T-helper 1 cell treated with Interleukin-12 subunit alpha and Interleukin-12 subunit beta and Interleukin-4 antibody, amounts not matched to agents 30 ng/mL and 1 ng/mL, for 36 hours (primary cell): ENCODE measurements at regions not wholly inside any gene's neighbourhood (a gene's known extent, or its start where the extent isn't known, plus 50 kb on each side); places are given as distances from the start of the nearest gene placed in this dataset.

Experiments
- intact Hi-C: fragments of 100-400 bp; cut with micrococcal nuclease; formaldehyde crosslinking; loops from one replicate; pipeline ENCODE4 v1.15.1; 2024

GRCh38 chr1:99152132-99152531 lies 112.2 kb upstream of the PLPPR4 start:
- intact Hi-C loops = no loop called here

GRCh38 chr1:99163671-99164070 lies 100.6 kb upstream of the PLPPR4 start:
- intact Hi-C loops = no loop called here

GRCh38 chr1:99170516-99170915 lies 93.8 kb upstream of the PLPPR4 start:
- intact Hi-C loops = no loop called here

- intact Hi-C loops = no loop called here
Measured at GRCh38 chr1:99171184-99171813, 93.0 kb upstream of the PLPPR4 start.

GRCh38 chr1:99173282-99173681 lies 91.0 kb upstream of the PLPPR4 start:
- intact Hi-C loops = no loop called here

- intact Hi-C loops = no loop called here
Measured at GRCh38 chr1:99173900-99174299, 90.4 kb upstream of the PLPPR4 start.

- intact Hi-C loops = no loop called here
Measured at GRCh38 chr1:99176753-99177152, 87.5 kb upstream of the PLPPR4 start.

- intact Hi-C loops = no loop called here
Measured at GRCh38 chr1:99177465-99177864, 86.8 kb upstream of the PLPPR4 start.

- intact Hi-C loops = loop anchor here (1.0 kb wide), 6 partner anchors 301 to 1688 kb away; no protein-coding TSS in a partner anchor
Measured at GRCh38 chr1:99180343-99180808, 83.9 kb upstream of the PLPPR4 start.

- intact Hi-C loops = loop anchor here (1.0 kb wide), 6 partner anchors 300 to 1687 kb away; no protein-coding TSS in a partner anchor
Measured at GRCh38 chr1:99180915-99181314, 83.4 kb upstream of the PLPPR4 start.

GRCh38 chr1:99181892-99182291 lies 82.4 kb upstream of the PLPPR4 start:
- intact Hi-C loops = no loop called here

- intact Hi-C loops = no loop called here
Measured at GRCh38 chr1:99185196-99185595, 79.1 kb upstream of the PLPPR4 start.

GRCh38 chr1:99193431-99193830 lies 70.9 kb upstream of the PLPPR4 start:
- intact Hi-C loops = no loop called here

- intact Hi-C loops = no loop called here
Measured at GRCh38 chr1:99198393-99198792, 65.9 kb upstream of the PLPPR4 start.

- intact Hi-C loops = no loop called here
Measured at GRCh38 chr1:99207216-99207615, 57.1 kb upstream of the PLPPR4 start.
